GM20000 (cell line): ENCODE measurements at regions not wholly inside any gene's neighbourhood (a gene's known extent, or its start where the extent isn't known, plus 50 kb on each side); places are given as distances from the start of the nearest gene placed in this dataset.

Experiments used
- DNase-seq: peaks from one replicate; pipeline ENCODE4 v3.0.0; 2012; ENCODE audit warnings: low spot score
- TF ChIP-seq, protein P1 (sequence below): IDR thresholded peaks from 2 replicates; pipeline ENCODE4 v1.5.1; 2012; ENCODE audit warnings: mild to moderate bottlenecking, control low read depth; ENCODE audit errors: extremely low read depth, missing control alignments

DNA sequence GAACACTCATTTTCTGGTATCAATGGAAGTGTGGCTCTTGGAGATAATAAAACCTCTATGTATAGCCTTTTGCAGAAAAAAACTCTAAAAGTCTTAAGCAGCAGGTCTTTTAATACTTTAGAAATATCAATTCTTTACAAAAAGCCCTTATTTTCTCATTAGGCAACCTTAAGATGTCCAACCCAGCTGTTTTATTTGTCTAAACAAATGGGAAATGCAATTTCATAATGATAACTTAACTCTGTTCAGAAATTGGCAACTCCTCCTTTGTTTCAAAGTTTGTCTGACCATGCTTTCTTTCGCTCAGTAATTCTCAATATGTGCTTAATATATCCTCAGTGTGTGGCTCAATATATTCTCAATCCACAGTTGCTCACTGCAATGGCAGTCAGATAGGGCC lies 196.5 kb upstream of the VEGFC start:
- TF ChIP-seq, protein P1, sequence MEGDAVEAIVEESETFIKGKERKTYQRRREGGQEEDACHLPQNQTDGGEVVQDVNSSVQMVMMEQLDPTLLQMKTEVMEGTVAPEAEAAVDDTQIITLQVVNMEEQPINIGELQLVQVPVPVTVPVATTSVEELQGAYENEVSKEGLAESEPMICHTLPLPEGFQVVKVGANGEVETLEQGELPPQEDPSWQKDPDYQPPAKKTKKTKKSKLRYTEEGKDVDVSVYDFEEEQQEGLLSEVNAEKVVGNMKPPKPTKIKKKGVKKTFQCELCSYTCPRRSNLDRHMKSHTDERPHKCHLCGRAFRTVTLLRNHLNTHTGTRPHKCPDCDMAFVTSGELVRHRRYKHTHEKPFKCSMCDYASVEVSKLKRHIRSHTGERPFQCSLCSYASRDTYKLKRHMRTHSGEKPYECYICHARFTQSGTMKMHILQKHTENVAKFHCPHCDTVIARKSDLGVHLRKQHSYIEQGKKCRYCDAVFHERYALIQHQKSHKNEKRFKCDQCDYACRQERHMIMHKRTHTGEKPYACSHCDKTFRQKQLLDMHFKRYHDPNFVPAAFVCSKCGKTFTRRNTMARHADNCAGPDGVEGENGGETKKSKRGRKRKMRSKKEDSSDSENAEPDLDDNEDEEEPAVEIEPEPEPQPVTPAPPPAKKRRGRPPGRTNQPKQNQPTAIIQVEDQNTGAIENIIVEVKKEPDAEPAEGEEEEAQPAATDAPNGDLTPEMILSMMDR: no peak
- DNase-seq: no peak

DNA sequence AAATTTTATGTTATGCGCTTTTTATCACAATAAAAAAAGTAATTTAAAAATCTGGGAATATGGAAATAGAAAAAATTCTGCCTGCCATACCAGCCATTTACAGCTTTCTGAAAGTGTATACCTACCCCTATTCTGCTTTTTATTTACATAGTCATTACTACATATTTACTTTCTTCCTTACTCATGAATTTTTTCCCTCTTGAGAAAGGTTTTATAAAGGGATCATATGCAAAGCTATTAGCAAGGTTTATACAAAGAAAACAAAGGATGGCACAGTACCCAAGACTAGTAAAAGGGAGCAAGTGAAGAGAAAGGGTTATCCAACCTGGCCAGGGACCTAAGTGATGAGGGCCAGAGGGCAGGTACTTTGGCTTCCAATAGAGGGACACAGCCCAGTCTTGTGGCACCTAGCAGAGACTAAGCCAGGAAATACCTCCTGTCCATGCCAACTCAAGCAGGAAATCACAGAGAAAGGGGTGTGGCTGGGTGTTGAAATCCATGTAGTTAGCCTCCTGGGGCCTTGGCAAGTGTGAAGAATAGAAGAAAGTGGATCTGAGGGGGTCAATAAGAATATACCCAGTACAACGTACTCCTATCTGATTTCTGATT lies 207.3 kb upstream of the VEGFC start:
- DNase-seq: no peak
- TF ChIP-seq, protein P1: no peak

DNA sequence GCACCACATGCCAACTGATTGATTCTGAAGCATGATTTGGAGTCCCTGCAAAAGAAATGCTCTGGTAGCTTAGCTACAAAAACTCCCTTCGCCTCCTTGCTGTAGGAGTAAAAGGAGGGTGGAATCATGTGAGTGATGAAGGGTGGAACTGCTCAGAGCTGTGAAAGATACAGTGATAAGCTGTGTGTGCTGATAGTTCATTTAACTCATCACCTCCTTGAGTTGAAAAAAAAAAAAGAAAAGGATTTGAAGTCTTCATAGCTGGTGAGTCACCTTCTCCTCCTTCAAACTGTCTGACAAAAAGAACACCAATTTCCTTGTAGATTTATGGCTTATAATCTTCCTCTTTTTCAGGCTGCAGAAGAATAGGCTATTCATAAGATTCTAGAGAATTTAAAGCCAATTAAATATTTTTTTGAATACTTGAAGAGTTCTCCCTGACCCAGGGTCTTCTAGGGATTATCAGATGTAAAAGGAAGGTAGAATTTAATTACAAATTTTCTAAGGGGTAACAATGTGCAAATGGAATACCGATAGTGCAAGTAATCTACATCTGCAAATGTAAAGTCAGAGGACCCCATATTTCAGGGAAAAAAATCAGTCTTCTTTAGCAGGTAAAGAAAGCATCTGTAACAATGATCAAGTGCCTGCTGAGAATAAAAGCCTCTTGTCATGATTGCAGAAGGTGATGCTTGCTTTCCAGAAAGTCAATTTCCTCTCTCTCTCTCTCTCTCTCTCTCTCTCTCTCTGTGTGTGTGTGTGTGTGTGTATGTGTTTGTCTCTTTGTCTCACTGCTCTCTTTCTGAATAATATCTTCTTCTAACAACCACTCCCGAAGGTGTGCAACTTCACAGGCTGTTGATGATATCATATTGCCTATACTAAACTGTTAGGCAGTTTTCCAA lies 208.8 kb upstream of the VEGFC start:
- TF ChIP-seq, protein P1: no peak
- DNase-seq: no peak

DNA sequence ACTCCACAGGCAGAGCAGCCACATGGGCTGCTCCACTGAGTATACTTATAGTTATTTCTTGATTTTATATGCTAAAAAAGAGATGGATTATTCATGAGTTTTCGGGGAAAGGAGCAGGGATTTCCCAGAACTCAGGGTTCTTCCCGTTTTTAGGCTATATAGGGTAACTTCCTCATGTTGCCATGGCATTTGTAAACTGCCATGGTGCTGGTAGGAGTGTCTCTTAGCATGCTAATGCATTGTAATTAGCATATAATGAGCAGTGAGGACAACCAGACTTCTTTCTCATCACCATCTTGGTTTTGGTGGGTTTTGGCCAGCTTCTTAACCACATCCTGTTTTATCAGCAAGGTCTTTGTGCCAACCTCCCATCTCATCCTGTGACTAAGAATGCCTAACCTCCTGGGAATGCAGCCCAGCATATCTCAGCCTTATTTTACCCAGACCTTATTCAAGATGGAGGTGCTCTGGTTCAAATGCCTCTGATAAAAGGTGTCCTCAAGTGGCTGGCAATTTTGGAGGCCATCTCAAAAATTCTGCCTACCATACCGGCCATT lies 213.0 kb upstream of the VEGFC start:
- TF ChIP-seq, protein P1: no peak
- DNase-seq: no peak

DNA sequence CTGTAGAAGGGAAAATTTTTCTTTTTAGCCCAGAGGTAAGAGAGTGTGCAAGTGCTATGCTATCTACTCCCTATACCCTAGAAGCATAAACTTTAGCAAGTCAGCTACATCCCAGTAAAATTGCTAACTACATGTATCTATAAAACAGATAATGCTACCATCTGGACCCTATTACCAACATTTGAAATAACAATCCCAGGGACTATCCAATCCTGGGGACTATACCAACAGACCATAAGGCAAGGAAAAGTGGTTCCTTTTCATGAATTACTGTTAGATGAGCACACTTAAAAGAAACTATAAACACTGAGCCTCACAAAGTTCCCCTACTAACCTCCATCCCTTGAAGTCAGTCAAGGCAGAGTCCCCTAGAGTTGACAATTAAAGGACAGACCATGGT lies 213.6 kb upstream of the VEGFC start:
- no peak for DNase-seq
- TF ChIP-seq, protein P1: no peak

DNA sequence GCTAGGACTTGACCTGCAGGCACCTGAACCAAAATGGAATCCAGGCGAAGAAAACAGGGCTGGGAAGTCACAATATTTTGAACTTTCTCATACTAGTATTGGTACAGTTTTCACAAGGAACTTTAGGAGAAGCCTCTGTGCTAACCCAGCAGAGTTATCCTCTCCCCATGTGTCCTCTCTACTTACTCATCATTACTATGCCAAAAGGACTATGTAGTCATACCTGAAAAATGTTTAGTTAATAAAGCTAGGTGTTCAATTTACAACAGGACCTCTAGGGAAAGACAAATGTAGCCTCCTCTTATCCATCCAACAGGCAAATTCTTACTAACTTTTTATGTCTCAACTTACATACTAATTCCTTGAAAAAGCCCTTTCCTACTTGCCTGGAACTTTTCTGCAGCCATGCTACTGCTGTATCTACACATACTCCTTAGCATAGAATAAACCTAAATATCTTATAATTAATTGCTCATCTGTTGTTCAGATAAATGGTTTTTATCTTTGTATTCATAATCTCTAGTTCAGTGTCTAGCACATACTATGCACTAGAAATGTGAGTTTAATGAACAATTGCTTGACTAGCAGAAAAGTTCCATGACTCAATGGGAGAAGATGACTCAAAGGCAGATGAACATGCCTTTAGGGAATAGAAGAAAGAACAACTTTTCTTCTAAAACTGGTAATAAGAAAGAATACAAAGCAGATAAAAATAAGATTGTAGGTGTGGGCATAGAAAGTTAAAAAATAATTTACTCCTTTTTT lies 215.5 kb upstream of the VEGFC start:
- TF ChIP-seq, protein P1: no peak
- no peak for DNase-seq
